Amniotic epithelial cell (primary cell): ENCODE measurements at regions not wholly inside any gene's neighbourhood (a gene's known extent, or its start where the extent isn't known, plus 50 kb on each side); places are given as distances from the start of the nearest gene placed in this dataset.
"Not testable (repeated sequence)": the region's sequence is repeated elsewhere in the genome, so short reads cannot be mapped to it uniquely, and the experiment has no call there.

ENCODE experiments used
- DNase-seq: peaks from one replicate; pipeline ENCODE4 v3.0.0-alpha.2; 2010; ENCODE audit warnings: low read depth

DNA sequence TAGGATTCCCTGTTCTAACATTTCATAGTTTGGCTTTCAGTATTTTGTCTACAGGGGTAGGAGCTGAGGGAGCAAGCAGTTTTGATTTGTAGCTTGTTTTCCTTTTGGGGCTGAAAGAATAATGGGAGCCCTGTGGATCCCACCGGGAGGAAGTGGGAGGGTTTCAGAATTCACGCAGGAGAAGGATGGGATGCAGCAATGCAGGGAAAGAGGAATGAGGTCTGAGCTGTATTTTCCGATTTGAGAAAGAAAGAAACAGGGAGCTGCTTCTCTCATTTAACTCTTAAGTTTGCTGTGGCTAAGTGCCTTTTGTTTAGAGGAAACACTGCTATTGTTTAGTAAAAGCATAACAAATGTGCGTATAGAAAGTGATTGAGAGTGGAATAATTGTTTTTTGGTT, 141.0 kb downstream of the ADCYAP1 start:
- DNase-seq: no peak

GRCh38 chr18:1047406-1047805, 142.7 kb downstream of the ADCYAP1 start:
- DNase-seq: no peak

DNA sequence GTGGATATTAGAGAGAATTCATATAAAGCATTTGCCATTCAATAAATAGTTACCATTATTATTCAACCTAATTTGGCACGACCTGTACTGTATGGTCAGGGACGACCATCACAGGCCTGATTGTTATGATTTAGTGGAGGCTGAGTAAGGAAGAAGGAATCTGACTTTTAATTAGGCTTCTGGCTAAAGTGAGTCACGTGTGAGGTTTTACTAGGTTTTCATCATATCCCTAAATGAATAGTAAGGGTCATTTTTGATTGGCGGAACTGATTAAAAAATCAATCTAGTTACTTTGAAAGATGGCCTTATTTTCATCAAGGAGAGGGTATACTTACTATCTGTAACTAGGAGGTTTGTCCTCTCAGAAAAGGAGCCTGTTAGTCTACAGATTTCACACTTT, 143.4 kb downstream of the ADCYAP1 start:
- DNase-seq: peak; percentile 7

- DNase-seq: no peak
Measured at GRCh38 chr18:1049173-1049572, 144.5 kb downstream of the ADCYAP1 start.

DNA sequence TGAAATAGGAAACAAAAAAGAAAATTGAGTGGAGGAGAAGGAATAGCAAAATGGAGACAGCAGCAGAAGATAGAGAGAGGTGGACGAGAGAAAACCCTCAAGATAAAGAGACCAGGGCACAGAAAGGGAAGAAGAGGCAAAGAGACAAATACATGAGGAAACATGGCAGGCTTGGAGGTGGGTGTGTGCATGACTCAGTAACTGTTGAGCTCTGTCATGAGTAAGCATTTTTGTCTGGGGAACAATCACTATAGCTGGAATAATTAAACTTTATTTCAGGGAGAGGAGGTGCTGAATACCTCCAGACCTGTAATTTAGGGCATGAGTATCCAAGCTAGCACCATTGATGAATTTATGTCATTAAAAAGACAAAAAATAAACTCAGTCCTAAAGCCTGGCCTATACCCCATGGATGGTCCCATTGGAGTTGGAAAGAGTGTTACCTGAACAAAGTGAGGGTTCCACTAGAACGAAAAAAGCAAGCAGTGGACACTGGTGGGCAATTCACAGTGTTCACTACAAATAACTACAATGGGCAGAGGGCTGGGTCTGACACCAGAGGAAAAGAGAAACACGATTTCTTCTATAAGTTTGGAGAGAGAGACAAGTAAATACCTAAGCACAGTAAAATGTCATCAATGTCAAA, 145.5 kb downstream of the ADCYAP1 start:
- peak; percentile 5 for DNase-seq

DNA sequence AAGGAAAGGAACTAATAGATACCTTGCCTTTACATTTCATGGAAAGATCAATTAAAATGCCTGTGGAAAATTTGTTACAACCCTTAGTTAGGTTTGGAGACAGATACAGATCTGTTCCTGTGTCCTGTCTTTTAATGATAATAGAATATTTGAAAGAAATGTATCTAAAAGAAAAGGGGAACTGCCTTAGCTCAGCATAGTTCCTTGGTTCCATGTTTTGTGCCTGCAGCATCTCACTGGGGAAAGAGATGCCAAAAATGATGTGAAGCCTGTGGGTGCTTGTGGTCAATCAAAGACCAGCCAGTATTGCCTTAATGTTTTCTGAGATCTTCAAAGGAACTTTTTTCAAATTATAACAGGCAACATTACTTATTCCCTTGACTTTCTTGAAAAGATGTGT, 147.6 kb downstream of the ADCYAP1 start:
- no peak for DNase-seq

DNA sequence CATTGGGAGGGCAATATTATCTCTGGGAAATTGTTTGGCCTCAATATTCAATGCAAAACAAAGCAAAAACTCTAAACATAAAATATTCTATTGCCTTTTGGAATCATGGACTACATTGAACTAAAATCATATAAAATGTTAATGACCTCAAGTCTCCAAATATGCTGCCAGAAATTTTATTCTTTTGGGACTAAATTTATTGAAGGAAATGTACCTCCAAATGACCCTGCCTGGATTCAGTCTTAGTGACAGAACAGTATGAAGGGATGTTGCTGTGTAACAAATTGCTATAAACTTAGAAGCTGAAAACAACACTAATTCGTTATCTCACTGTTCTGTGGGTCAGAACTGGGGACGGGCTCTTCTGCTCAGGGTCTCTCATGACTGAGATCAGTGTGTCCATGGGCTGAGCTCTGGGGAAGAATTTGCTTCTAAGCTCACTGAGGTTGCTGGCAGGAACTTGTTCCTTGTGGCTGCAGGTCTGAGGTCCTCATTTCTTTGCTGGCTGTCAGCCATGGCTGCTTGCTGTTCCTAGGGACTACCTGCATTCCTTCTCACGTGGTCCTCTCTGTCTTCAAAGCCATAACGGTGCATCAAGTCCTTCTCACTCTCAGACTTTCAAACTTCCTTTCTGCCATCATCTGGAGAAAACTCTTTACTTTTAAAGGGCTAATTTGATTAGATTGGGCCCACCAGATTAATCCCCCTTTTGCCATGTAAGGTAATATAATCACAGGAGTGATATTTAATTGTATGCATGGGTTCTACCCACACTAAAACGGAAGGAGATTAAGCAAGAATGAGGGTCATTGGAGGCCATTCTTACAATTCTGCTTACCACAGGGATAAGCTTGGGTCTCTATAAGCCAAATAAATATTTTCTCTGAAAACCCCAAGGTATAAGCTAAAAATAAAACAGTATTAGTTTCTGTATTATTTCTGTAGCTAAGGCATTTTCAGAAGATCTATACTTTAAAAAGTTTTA, 149.0 kb downstream of the ADCYAP1 start:
- no peak for DNase-seq

DNA sequence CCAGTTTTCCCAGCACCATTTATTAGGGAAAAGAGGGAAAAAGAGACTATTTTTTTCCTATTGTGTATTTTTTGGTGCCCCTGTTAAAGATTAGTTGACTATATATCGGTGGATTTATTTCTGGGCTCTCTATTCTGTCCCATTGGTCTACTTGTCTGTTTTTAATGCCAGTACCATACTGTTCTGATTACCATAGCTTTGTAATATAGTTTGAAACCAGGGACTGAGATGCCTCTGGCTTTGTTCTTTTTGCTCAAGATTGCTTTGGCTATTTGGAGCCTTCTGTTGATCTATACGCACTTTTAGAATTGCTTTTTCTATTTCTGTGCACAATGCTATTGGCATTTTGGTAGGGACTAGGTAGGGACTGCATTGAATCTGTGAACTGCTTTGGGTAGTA, 151.7 kb downstream of the ADCYAP1 start:
- no peak for DNase-seq

DNA sequence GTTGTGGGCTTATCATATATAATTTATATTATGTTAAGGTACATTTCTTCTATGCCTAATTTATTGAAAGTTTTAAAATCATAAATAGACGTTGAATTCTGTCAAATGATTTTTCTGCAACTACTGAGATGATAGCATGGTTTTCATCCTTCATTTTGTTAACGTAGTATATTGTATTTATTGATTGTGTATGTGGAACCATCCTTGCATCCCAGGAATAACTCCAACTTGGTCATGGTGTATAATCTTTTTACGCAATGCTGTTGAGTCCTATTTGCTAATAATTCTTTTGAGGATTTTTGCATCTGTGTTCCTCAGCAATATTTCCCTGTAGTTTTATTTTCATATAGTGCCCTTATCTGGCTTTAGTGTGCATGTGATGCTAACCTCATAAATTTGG, 152.7 kb downstream of the ADCYAP1 start:
- no peak for DNase-seq

DNA sequence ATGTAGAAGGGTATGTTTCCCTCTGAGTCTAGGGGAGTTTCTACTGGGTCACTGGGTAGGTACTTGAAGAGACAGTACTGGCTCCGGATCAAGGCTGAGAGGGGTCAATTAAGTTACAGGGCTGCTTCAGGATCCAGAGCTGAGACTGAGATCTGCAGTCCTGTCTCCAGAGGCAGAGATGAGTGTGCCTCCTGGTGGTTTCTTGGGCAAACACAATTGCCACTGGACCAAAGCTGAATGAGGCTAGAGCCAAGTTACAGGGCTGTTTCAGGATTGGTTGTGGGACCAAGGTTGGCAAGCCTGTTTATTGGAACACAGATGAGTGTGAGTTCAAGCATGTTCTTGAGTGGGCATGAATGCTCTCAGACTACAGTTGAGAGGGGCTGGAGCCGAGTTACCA, 157.9 kb downstream of the ADCYAP1 start:
- DNase-seq: peak; percentile 15

DNA sequence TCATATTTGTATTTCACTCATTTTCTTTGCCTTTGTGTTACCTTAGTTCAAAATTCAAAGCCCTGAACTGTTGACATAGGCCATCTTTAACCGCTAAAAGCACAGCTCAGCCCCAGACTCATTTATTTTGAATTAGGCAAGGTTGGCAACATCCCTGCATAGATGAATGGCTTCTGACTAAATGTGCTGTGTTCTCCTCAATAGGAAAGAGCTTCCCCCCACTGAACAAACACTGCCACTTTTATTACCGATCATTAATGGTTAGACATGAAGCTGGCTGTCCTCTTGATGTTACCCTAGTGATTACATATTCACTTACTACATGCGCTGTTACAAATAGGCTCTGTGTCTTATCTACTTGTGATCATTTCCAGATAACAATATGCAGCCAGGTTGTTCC, 170.7 kb downstream of the ADCYAP1 start:
- DNase-seq: no peak

DNA sequence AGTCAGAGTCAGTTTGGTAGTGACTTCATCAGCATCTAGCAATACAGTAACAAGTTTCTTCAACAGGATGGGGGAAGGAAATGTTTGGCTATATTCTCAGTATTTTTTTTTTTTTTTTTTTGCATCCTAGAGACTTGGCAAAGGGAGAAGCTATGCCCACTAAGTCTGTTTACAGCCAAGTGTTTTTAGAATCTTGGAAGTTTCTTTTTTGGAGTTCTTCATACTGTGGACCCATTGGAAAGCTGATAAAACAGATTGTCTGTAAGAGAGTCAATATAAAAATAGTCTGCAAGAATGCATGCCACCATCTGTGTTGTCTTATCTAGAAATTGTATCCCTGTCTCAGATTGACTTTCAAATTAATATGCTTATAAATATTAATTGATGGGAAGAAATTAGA, 171.2 kb downstream of the ADCYAP1 start:
- DNase-seq: no peak

DNA sequence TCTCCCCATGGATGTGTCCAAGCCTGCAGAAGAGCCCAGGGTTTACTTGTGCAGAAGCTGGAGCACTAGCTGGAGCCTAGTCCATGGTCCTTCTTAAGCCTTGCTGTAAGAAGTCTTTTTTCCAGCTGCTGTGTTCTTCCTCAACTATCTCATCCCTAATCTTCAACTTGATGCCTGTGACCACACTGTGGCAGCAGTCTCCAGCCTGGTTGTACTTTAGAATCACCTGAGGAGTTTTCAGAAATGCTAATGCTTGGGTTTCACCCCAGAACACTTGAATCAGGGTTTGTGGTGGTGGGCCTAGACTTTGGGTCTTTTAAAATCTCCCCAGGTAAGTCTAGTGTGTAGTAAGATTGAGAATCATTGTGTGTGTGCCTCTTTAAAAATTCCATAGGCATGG, 173.6 kb downstream of the ADCYAP1 start:
- no peak for DNase-seq

GRCh38 chr18:1083675-1084074, 179.0 kb downstream of the ADCYAP1 start:
- not testable (repeated sequence) for DNase-seq

DNA sequence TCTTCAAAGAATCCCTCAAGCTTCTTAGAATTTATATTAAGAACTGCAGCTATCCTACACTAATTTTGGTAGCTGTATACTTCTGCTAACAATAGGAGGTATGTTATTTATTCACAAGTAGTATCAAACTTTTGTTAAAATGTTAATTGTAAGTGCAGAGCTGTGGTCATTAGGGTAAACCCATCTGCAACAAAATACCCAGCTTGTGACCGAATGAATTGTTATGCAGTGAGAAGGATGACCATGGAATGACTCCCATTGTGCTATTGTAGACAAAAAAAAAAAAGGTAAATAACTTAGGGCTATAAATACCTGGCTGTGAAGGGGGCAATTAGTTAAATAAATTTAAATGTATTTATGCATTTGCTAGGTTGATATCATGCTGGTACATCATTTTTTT, 186.1 kb downstream of the ADCYAP1 start:
- no peak for DNase-seq

GRCh38 chr18:1092228-1092627, 187.6 kb downstream of the ADCYAP1 start:
- no peak for DNase-seq

- DNase-seq: peak; percentile 9
Measured at GRCh38 chr18:1094409-1094808, 189.7 kb downstream of the ADCYAP1 start.

DNA sequence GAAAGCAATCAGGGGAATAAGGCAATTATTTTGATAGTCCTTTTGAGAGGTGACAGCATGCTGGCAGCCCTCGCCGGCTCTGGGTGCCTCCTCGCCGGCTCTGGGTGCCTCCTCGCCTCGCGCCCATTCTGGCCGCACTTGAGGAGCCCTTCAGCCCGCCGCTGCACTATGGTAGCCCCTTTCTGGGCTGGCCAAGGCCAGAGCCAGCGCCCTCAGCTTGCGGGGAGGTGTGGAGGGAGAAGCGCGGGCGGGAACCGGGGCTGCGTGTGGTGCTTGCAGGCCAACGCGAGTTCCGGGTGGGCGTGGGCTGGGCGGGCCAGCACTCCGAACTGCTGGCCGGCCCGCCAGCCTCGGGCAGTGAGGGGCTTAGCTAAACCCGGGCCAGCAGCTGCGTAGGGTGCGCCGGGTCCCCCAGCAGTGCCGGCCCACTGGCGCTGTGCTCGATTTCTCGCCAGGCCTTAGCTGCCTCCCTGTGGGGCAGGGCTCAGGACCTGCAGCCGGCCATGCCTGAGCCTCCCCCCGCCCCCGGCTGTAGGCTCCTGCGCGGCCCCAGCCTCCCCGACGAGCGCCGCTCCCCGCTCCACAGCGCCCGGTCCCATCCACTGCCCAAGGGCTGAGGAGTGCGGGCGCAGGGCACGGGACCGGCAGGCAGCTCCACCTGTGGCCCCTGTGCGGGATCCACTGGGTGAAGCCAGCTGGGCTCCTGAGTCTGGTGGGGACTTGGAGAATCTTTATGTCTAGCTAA, 193.5 kb downstream of the ADCYAP1 start:
- DNase-seq: not testable (repeated sequence)

DNA sequence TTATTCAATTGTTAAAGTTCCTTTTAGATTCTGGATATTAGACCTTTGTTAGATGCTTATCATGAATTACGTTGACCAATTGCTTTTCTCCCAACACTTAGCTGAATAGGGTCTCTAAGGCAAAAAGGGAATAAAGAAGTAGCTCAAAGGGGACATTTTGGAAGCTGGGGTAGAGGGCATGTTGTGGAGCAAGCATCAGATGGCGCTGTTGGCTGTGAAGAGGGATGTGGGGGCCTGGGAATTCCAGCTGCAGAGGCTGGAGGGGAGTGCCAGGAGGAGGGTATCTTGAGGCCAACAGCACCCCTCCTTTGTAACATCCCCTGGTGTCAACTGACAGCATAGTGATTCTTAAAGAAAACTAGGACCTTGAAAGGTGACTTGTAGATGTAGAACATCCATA, 198.2 kb downstream of the ADCYAP1 start:
- DNase-seq: no peak

- no peak for DNase-seq
Measured at GRCh38 chr18:1103537-1103936, 198.9 kb downstream of the ADCYAP1 start.

DNA sequence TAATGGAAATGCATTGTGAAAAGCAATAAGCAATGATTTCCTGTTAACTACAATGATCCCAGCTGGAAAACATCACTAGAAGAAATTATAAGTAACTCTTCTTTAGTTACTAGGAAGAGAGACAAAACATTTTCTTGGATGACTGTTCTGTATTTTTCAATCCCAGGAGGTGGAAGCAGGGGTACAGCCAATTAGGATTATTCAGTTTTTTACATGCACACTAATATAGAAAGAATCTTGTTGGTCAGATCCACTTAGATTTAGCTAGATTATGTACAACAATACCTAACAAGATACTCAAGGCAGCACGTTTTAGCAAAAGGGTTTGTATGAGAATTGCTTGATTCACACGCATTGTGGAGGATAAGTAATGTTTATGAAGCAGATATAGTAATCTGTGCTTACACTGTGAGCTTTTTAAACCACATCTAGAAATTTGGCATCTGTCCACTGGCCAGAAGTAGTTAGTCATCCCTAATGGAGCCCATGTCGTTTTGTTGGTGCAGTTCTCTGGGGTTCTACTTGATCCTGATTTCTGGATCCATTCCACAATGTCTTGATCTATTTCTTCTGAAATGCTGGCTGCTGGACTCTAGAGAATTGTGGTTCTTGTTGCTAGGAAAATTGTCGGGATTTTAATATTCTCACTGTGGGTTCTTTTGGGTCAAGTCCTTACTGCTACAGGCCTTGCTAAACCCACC, 199.7 kb downstream of the ADCYAP1 start:
- peak; percentile 0 for DNase-seq

GRCh38 chr18:1124495-1124894, 219.8 kb downstream of the ADCYAP1 start:
- no peak for DNase-seq
